Large intestine (tissue), 3 donors: ENCODE measurements at regions not wholly inside any gene's neighbourhood (a gene's known extent, or its start where the extent isn't known, plus 50 kb on each side); places are given as distances from the start of the nearest gene placed in this dataset.
A peak's percentile ranks its signal among the peaks of the same experiment; 100 is the strongest.

ENCODE experiments used
- DNase-seq, 2 donors: peaks; one replicate each; pipeline versions ENCODE4 v3.0.0 to v3.0.0-alpha.2; 2013
- H3K27ac ChIP-seq: one replicate; pipeline ENCODE4 v1.5.1; 2013; ENCODE audit warnings: low read length
- H3K27me3 ChIP-seq: 2 replicates; pipeline ENCODE4 v1.6.1; 2013; ENCODE audit warnings: low read length; ENCODE audit not compliant: control insufficient read depth, insufficient read depth
- H3K36me3 ChIP-seq: 2 replicates; pipeline ENCODE4 v1.6.1; 2013; ENCODE audit warnings: low read length; ENCODE audit not compliant: control insufficient read depth, insufficient read depth
- H3K4me1 ChIP-seq: one replicate; pipeline ENCODE4 v1.6.1; 2013; ENCODE audit warnings: low read length; ENCODE audit not compliant: control insufficient read depth, insufficient read depth
- H3K4me3 ChIP-seq: one replicate; pipeline ENCODE4 v1.5.1; 2013; ENCODE audit warnings: low read length
- H3K9me3 ChIP-seq: one replicate; pipeline ENCODE4 v1.6.1; 2013; ENCODE audit warnings: mild to moderate bottlenecking, low read depth, low read length, moderate library complexity; ENCODE audit not compliant: control insufficient read depth
- WGBS: methylation state at CpG from one replicate; pipeline ENCODE4 v1.1.5; 2013; ENCODE audit warnings: low lambda C conversion rate; ENCODE audit not compliant: insufficient coverage; 5-methylcytosine and 5-hydroxymethylcytosine counted together

DNA sequence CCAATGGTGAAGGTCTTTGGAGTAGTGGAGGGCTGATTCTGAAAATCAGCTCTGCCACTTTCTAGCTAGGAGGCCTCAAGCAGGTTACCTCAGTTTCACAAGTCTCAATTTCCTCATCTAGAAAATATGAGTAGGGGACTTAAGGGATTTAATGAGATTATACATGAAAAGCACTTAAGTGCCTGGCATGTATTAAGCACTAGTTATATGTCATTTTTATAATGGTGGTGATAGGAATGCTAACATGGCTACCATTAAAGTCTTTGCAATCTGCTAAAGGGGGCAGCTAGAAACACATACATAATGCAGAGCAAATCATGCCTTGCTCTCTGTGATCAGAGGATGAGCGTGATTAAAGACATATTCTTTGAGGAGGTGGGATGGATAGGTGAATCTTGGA, 640.9 kb upstream of the ZEB2 start:
- WGBS = no CpG with 5 or more reads among the region's 1 CpG

DNA sequence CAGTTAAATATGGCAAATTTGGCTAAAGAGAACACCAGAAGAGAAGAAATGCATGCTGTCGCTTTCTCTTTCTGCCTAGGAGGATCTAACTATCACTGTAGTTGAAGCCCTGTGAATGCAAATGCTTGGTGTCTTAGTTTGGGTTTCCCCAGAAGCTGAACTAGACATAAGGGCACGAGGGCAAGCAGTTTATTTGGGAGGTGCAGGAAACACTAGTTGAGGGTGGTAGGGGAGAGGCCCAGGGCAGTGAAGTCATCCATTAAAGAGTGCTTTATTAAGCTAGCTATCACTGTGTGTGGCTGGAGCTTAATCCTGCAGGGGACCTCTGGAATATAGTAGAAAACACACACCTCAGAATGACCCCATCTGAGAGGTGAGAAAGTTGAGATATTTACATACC, 639.8 kb upstream of the ZEB2 start:
- DNase-seq = no peak
- Histone ChIP-seq H3K27ac (no peak overlapping the region), H3K9me3 (no peaks in the 10 kb centered on the region), H3K4me3 (no peak overlapping the region), H3K36me3 (no peaks in the 10 kb centered on the region), H3K27me3 (no peaks in the 10 kb centered on the region), H3K4me1 (no peaks in the 10 kb centered on the region)
- WGBS = no CpG with 5 or more reads among the region's 2 CpGs

More for the DNA sequence above, 640.9 kb upstream of the ZEB2 start:
- DNase-seq = no peak
- H3K27ac ChIP-seq = no peak overlapping the region
- H3K27me3 ChIP-seq = no peaks in the 10 kb centered on the region
- H3K36me3 ChIP-seq = no peaks in the 10 kb centered on the region
- no peak overlapping the region for H3K4me3 ChIP-seq
- H3K9me3 ChIP-seq = no peaks in the 10 kb centered on the region
- H3K4me1 ChIP-seq = no peaks in the 10 kb centered on the region

DNA sequence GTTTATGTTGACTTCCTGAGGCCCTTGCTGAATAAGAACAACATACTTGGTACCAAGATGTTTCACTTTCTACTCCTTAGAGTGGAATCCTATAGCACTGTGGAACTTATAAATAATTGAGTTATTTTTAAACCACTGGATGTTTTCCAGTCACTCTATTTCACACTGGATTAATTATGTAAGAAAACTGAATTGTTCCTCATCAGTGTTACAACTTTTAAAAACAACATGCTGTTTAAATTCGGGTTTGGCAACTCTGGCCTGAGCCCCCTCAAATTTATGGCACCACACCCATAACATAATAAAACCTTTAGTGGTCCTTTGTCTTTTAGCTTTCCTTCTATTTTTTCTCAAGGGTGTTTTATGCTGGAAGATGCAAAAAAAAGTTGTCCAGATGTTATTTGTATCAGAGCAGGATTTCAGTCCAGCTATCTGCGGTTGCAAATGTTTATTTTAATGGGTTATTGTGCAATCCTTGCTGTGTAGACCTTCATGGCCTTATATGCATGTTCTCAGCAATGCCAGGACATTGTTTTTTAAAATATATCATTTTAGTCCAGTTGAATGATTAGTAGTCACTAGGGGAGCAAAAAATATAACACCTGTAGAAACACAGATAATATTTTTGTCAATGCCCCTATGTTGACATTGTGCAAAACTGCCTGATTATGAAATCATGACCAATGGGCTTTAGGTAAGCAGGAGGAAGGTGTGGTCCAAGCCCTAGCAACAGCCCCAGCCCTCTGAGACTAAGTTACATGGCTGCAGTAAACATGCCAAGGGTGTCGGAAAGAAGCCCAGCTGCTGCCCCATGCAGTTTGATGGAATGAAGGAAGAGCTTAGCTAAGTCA, 638.0 kb upstream of the ZEB2 start:
- no peak overlapping the region for H3K4me3 ChIP-seq
- H3K4me1 ChIP-seq = no peaks in the 10 kb centered on the region
- DNase-seq = peak; percentile 15 to 27
- 71% methylated on average over 1 of the region's 3 CpGs for WGBS
- no peaks in the 10 kb centered on the region for H3K36me3 ChIP-seq
- H3K9me3 ChIP-seq = no peaks in the 10 kb centered on the region
- no peak overlapping the region for H3K27ac ChIP-seq
- no peaks in the 10 kb centered on the region for H3K27me3 ChIP-seq

DNA sequence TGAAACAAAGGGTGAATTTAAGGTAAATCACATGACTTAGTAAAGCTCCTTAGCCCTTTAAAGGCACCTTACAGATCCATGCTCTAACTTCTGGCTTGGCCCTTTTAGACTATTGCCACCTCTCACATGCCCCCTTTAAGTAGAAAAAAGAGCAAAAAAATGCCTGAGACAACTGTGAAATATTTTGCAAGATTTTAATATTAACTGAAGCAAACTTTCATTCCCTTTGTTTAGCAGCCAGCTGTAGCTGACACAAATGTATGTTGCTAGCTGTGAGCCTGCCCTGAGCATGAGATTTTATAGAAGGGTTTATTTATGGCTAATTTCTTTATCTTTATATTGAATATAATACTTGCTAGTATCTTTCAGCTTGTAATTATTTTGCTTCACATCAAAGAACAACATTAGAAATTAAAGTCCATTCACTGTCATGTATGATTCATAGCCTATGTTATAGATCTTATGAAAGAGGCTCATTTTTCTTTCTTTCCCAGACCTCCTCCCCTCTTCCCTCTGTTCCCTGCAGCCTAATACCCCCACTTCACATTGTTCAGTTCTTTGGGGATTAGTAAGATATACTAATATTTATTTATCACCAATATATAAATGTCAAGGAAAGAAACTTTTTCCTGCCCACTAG, 637.2 kb upstream of the ZEB2 start:
- no peaks in the 10 kb centered on the region for H3K9me3 ChIP-seq
- H3K4me1 ChIP-seq = no peaks in the 10 kb centered on the region
- no peaks in the 10 kb centered on the region for H3K27me3 ChIP-seq
- H3K27ac ChIP-seq = no peak overlapping the region
- no peak overlapping the region for H3K4me3 ChIP-seq
- H3K36me3 ChIP-seq = no peaks in the 10 kb centered on the region
- DNase-seq = no peak

DNA sequence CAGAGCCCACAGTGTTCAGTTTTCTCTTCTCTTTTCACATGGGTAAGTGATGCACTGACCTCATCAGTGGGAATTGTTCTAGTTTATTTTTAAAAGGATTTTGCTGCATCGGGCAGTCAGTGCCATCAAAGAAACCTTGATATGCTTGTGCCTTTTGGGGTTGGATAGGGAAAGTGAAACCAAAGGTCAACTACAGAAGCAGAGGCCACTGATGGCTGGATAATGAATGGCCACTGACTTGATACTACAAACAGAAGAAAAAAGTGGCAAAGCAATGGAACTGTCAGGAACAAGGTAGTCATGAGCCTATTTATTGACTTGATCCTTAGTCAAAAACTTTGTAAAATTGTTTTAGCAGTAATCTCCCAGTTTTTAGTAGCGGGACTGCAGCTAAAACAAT, 636.3 kb upstream of the ZEB2 start:
- DNase-seq = no peak
- Histone ChIP-seq H3K27me3 (no peaks in the 10 kb centered on the region), H3K36me3 (no peaks in the 10 kb centered on the region), H3K4me1 (no peaks in the 10 kb centered on the region), H3K4me3 (no peak overlapping the region), H3K27ac (no peak overlapping the region), H3K9me3 (no peaks in the 10 kb centered on the region)
- no CpG with 5 or more reads among the region's 2 CpGs for WGBS

DNA sequence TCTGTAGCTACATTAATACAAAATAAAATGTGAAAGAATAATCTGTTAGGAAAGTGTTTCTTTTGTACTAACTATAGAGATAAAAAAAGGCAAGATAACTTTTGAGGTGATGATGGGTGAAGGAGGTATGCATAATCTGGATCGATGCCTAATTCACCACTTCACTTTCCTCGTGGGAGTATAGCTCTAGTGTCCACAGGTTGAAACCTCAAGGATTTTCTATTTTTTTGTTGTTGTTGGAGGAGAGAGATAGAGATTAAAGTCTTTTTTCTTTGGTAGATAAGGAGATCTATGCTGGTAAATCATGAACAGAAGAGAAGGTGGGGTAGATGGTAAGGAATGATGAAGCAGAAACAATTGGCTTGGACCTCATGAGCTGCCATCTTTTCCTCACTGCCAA, 635.3 kb upstream of the ZEB2 start:
- no peak for DNase-seq
- Histone ChIP-seq H3K9me3 (no peaks in the 10 kb centered on the region), H3K4me1 (no peaks in the 10 kb centered on the region), H3K4me3 (no peak overlapping the region), H3K27ac (no peak overlapping the region), H3K36me3 (no peaks in the 10 kb centered on the region), H3K27me3 (no peaks in the 10 kb centered on the region)
- 100% methylated on average over 1 of the region's 2 CpGs for WGBS

DNA sequence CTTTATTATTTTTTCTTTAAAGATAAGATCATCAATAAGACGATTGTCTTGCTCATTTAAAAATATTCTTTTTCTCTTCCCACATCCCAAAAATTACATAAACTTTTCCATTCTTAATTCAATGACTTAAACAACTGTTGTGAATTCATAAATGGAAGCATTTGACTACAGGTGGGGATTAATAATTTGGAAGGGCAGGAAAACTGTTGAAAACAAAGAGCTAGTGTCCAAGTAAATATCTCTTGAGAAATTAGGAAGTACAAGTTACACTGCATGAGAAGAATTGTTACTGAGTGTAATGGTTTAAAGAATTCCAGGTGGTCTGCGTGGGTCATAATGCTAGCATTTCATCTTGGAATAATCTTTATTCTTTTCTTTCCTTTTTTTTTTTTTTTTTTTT, 634.8 kb upstream of the ZEB2 start:
- WGBS = 79% methylated on average over 2 of the region's 2 CpGs
- DNase-seq = no peak
- H3K9me3 ChIP-seq = no peaks in the 10 kb centered on the region

DNA sequence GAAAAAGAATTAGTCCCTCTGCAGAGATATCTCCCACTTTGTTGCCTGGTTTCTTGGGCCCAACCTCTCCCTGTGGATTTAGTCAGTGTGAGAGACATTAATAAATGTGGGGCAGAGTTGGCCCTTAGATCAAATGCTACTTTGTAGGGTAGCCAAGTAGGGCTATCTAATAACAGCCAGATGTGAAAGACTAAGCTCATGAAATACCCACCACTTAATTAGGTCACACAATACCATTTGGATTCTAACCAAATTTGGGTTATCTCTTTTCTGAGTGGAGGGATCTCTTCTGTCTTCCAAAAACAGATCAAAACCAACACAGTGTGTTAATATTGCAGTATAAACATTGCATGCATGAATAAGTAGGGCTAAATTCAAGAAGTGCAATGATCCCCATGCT, 626.8 kb upstream of the ZEB2 start:
- no peaks in the 10 kb centered on the region for H3K9me3 ChIP-seq
- no peaks in the 10 kb centered on the region for H3K27me3 ChIP-seq
- no peak for DNase-seq
- H3K36me3 ChIP-seq = no peaks in the 10 kb centered on the region
- no peak overlapping the region for H3K27ac ChIP-seq
- H3K4me1 ChIP-seq = no peaks in the 10 kb centered on the region
- H3K4me3 ChIP-seq = no peak overlapping the region

More for the DNA sequence above, 634.8 kb upstream of the ZEB2 start:
- H3K27ac ChIP-seq = no peak overlapping the region
- no peaks in the 10 kb centered on the region for H3K36me3 ChIP-seq
- no peaks in the 10 kb centered on the region for H3K27me3 ChIP-seq
- H3K4me1 ChIP-seq = no peaks in the 10 kb centered on the region
- no peak overlapping the region for H3K4me3 ChIP-seq

DNA sequence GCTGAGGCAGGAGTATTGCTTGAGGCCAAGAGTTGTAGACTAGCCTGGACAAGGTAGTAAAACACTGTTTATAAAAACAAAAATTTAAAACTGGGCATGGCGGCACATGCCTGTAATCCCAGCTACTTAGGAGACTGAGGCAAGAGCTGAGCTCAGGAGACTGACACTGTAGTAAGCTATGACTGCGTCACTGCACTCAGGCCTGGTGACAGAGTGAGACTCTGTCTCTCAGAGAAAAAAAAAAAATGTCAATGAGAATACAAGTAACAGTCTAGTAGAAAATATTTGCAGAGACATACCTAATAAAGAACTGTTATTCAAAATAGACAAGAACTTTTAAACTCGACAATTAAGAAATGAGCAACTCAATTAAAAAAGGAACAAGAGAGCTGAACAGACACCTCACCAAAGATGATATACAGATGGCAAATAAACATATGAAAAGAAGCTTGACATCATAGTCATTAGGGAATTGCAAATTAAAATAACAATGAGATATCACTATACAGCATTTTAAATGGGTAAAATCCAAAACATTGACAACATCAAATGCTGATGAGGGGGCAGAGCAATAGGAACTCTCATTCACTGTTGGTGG, 624.3 kb upstream of the ZEB2 start:
- no peaks in the 10 kb centered on the region for H3K4me1 ChIP-seq
- no peak for DNase-seq
- H3K27me3 ChIP-seq = no peaks in the 10 kb centered on the region
- no peaks in the 10 kb centered on the region for H3K9me3 ChIP-seq
- no peak overlapping the region for H3K4me3 ChIP-seq
- WGBS = 100% methylated on average over 1 of the region's 3 CpGs
- no peaks in the 10 kb centered on the region for H3K36me3 ChIP-seq
- no peak overlapping the region for H3K27ac ChIP-seq

DNA sequence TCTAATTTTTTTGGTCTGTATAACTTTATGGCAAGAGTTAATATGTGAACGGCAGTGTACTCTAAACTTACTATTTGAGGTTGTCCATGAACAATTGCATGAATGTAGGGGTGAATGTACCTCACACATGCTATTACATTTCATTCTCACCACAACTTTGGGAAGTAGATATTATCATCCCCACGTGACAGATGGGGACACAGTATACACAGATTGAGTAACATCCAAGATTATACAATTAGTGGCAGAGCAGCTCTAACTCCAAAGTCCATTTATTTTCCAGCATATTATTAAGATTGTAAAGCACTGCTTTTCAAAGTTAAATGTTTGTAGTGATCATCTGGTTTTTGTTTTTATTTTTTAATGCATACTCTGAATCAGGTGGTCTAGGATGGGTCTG, 622.1 kb upstream of the ZEB2 start:
- no peaks in the 10 kb centered on the region for H3K4me1 ChIP-seq
- no peak overlapping the region for H3K27ac ChIP-seq
- peak; percentile 8 to 25 for DNase-seq
- no peaks in the 10 kb centered on the region for H3K36me3 ChIP-seq
- H3K27me3 ChIP-seq = no peaks in the 10 kb centered on the region
- H3K9me3 ChIP-seq = no peaks in the 10 kb centered on the region
- H3K4me3 ChIP-seq = no peak overlapping the region
- WGBS = 17% methylated on average over 1 of the region's 2 CpGs
